ENCODE measurements at regions not wholly inside any gene's neighbourhood (a gene's known extent, or its start where the extent isn't known, plus 50 kb on each side); places are given as distances from the start of the nearest gene placed in this dataset.

GRCh38 chr1:221648201-221648600, 93.7 kb downstream of the DUSP10 start:
- H3K4me3 ChIP-seq (ENCODE audit: low read depth, low read length), result no peak overlapping the region
- in situ Hi-C loops (cut with HindIII; ENCODE audit: low sequenced_read_pairs), result no loop called here
- TF ChIP-seq CTCF (IDR thresholded peaks at IDR 0.05; ENCODE audit: low read depth, low read length), result no peak
- no peak for DNase-seq (ENCODE audit: low read depth, low spot score)

Measured in astrocyte of the spinal cord (primary cell).